Sigmoid colon (tissue), 4 donors: ENCODE measurements at regions not wholly inside any gene's neighbourhood (a gene's known extent, or its start where the extent isn't known, plus 50 kb on each side); places are given as distances from the start of the nearest gene placed in this dataset.

Experiments
- CTCF ChIP-seq, 4 experiments: fragments of 450-650 bp in 3 of 4; fragments of 200-600 bp in 1 of 4; IDR thresholded peaks; one replicate each; pipeline ENCODE4 v1.5.1; 2016 to 2019; ENCODE audit warnings: antibody characterized with exemption in 4 of 4, mild to moderate bottlenecking in 3 of 4, moderate library complexity in 2 of 4
- EP300 ChIP-seq, 4 donors: sonication (generic); formaldehyde crosslinking; IDR thresholded peaks; one replicate each; pipeline ENCODE4 v1.6.1; 2017; ENCODE audit warnings: antibody characterized with exemption in 4 of 4
- POLR2A ChIP-seq, 2 donors: fragments of 450-650 bp; IDR thresholded peaks; one replicate each; pipeline ENCODE4 v1.6.1; 2016; ENCODE audit warnings: antibody characterized with exemption in 2 of 2, mild to moderate bottlenecking in 2 of 2, moderate library complexity in 2 of 2
- POLR2AphosphoS5 ChIP-seq, 4 donors: sonication (generic); formaldehyde crosslinking; IDR thresholded peaks; one replicate each; pipeline ENCODE4 v1.6.1; 2017; ENCODE audit warnings: antibody characterized with exemption in 4 of 4

- TF ChIP-seq POLR2A (IDR thresholded peaks at IDR 0.05) (no peak), CTCF (IDR thresholded peaks at IDR 0.05) (no peak), POLR2AphosphoS5 (IDR thresholded peaks at IDR 0.05) (no peak), EP300 (IDR thresholded peaks at IDR 0.05) (no peak)
Observed at GRCh38 chr20:50358166-50358565, 152.0 kb upstream of the PTPN1 start.
